ENCODE measurements at regions not wholly inside any gene's neighbourhood (a gene's known extent, or its start where the extent isn't known, plus 50 kb on each side); places are given as distances from the start of the nearest gene placed in this dataset.
"Not testable (repeated sequence)": the region's sequence is repeated elsewhere in the genome, so short reads cannot be mapped to it uniquely, and the experiment has no call there.

- Histone ChIP-seq H3K36me3 (ENCODE audit: control insufficient read depth, insufficient read depth, low read length) (no peaks in the 10 kb centered on the region), H3K27me3 (ENCODE audit: control insufficient read depth, insufficient read depth, low read length) (no peaks in the 10 kb centered on the region), H3K4me3 (ENCODE audit: low read depth, low read length) (no peak overlapping the region)
- DNase-seq (ENCODE audit: low read depth) = no peak
- TF ChIP-seq CTCF (IDR thresholded peaks at IDR 0.05; ENCODE audit: insufficient read depth, low read length, poor library complexity, severe bottlenecking) = no peak
These were observed 160.1 kb upstream of the BANK1 start for GRCh38 chr4:101630319-101630986.

- TF ChIP-seq CTCF (IDR thresholded peaks at IDR 0.05; ENCODE audit: insufficient read depth, low read length, poor library complexity, severe bottlenecking) = no peak
- no peaks in the 10 kb centered on the region for H3K36me3 ChIP-seq (ENCODE audit: control insufficient read depth, insufficient read depth, low read length)
- H3K4me3 ChIP-seq (ENCODE audit: low read depth, low read length) = no peak overlapping the region
- DNase-seq (ENCODE audit: low read depth) = no peak
- H3K27me3 ChIP-seq (ENCODE audit: control insufficient read depth, insufficient read depth, low read length) = no peaks in the 10 kb centered on the region
These were observed 169.4 kb upstream of the BANK1 start for GRCh38 chr4:101621120-101621519.

GRCh38 chr4:101615652-101616051 is 174.9 kb upstream of the BANK1 start:
- Histone ChIP-seq H3K4me3 (ENCODE audit: low read depth, low read length) (no peak overlapping the region), H3K27me3 (ENCODE audit: control insufficient read depth, insufficient read depth, low read length) (no peaks in the 10 kb centered on the region), H3K36me3 (ENCODE audit: control insufficient read depth, insufficient read depth, low read length) (no peaks in the 10 kb centered on the region)
- no peak for TF ChIP-seq CTCF (IDR thresholded peaks at IDR 0.05; ENCODE audit: insufficient read depth, low read length, poor library complexity, severe bottlenecking)
- no peak for DNase-seq (ENCODE audit: low read depth)

- DNase-seq (ENCODE audit: low read depth); H3K27me3 ChIP-seq (ENCODE audit: control insufficient read depth, insufficient read depth, low read length); H3K36me3 ChIP-seq (ENCODE audit: control insufficient read depth, insufficient read depth, low read length); H3K4me3 ChIP-seq (ENCODE audit: low read depth, low read length): not testable (repeated sequence)
These were observed 183.5 kb upstream of the BANK1 start for GRCh38 chr4:101606989-101607388.

- Histone ChIP-seq H3K36me3 (ENCODE audit: control insufficient read depth, insufficient read depth, low read length) (no peaks in the 10 kb centered on the region), H3K4me3 (ENCODE audit: low read depth, low read length) (no peak overlapping the region), H3K27me3 (ENCODE audit: control insufficient read depth, insufficient read depth, low read length) (no peaks in the 10 kb centered on the region)
- DNase-seq (ENCODE audit: low read depth) = peak; percentile 44
- TF ChIP-seq CTCF (IDR thresholded peaks at IDR 0.05; ENCODE audit: insufficient read depth, low read length, poor library complexity, severe bottlenecking) = no peak
These were observed 185.6 kb upstream of the BANK1 start for GRCh38 chr4:101604976-101605375.

- Histone ChIP-seq H3K4me3 (ENCODE audit: low read depth, low read length) (no peak overlapping the region), H3K36me3 (ENCODE audit: control insufficient read depth, insufficient read depth, low read length) (no peaks in the 10 kb centered on the region), H3K27me3 (ENCODE audit: control insufficient read depth, insufficient read depth, low read length) (no peaks in the 10 kb centered on the region)
- no peak for DNase-seq (ENCODE audit: low read depth)
- no peak for TF ChIP-seq CTCF (IDR thresholded peaks at IDR 0.05; ENCODE audit: insufficient read depth, low read length, poor library complexity, severe bottlenecking)
These were observed 190.2 kb upstream of the BANK1 start for GRCh38 chr4:101600287-101600686.
